ENCODE measurements at regions not wholly inside any gene's neighbourhood (a gene's known extent, or its start where the extent isn't known, plus 50 kb on each side); places are given as distances from the start of the nearest gene placed in this dataset. TPM values are rescaled to one million over a fixed set of nuclear protein-coding genes. Genes with fewer than 3 reads are reported as not detected.

GRCh38 chr3:118846176-118846575 lies 188.5 kb downstream of the IGSF11 start:
- POLR2A ChIA-PET, result no interaction called here
- Histone ChIP-seq H3K9ac (ENCODE audit: insufficient read depth in 1 of 2, low read depth in 2 of 2, low read length in 2 of 2) (no peak overlapping the region), H3K27me3 (ENCODE audit: control insufficient read depth in 2 of 2, insufficient read depth in 2 of 2, low read length in 2 of 2) (no peaks in the 10 kb centered on the region), H4K20me1 (replicated peaks; ENCODE audit: control insufficient read depth, insufficient read depth, low read length) (no peaks in the 10 kb centered on the region), H3K4me3 (no peak overlapping the region), H3K36me3 (ENCODE audit: control insufficient read depth, insufficient read depth, low read length) (no peaks in the 10 kb centered on the region), H3K9me1 (ENCODE audit: control insufficient read depth, insufficient read depth, low read length) (no peaks in the 10 kb centered on the region), H2AFZ (ENCODE audit: low read depth, low read length) (no peak overlapping the region), H3K27ac (ENCODE audit: extremely low read depth, low read depth, low read length) (no peak overlapping the region), H3K4me2 (ENCODE audit: insufficient read depth, low read length) (no peak overlapping the region), H3K4me1 (replicated peaks in 1 of 2; ENCODE audit: control insufficient read depth in 2 of 2, insufficient read depth in 2 of 2, low read length in 2 of 2) (no peaks in the 10 kb centered on the region), H3K79me2 (ENCODE audit: control insufficient read depth, insufficient read depth, low read length) (no peaks in the 10 kb centered on the region), H3K9me3 (replicated peaks; ENCODE audit: control insufficient read depth, insufficient read depth, low read depth, low read length) (no peaks in the 10 kb centered on the region)
- BruUV-seq (replicated peaks), result no TSS peak
- no peak for TF ChIP-seq ZNF134 (CRISPR knock-in tag; conservative IDR thresholded peaks at IDR 0.05)
- TF ChIP-seq ZNF395 (CRISPR knock-in tag; IDR thresholded peaks at IDR 0.05), result no peak
- TF ChIP-seq FOXP1 (CRISPR knock-in tag; IDR thresholded peaks at IDR 0.05), result no peak
- TF ChIP-seq RBM39 (optimal IDR thresholded peaks at IDR 0.05; ENCODE audit: low read depth, low read length), result no peak
- intact Hi-C loops (cut with micrococcal nuclease), result no loop called here
- WGBS (ENCODE audit: insufficient coverage, low coverage, missing lambda C conversion rate), result 3% methylated on average over 7 of the region's 7 CpGs
- CTCF ChIA-PET (ENCODE audit: low intra/inter-chr PET ratio), result no interaction called here
- FAIRE-seq, result no peak
- DNase-seq (ENCODE audit: extremely low read depth in 1 of 4, low spot score in 3 of 4), result no peak
- in situ Hi-C loops (cut with MboI), result no loop called here
- no peak for ATAC-seq

Small RNA genes in the stretch of these regions (microRNA-seq; reads per million reads assigned to microRNA genes)
- gene MIR4447 (ENCODE audit: borderline microRNAs expressed), result not detected

Small RNA genes in the stretch of these regions (small RNA-seq; reads per million reads assigned to genes)
- gene MIR4447 (not detected), gene RF01884 (not detected), gene RNU5E-8P (0.18 reads per million), gene RNU6-1200P (not detected)

Measured in K562 (cell line).